Ishikawa (cell line): ENCODE measurements at regions not wholly inside any gene's neighbourhood (a gene's known extent, or its start where the extent isn't known, plus 50 kb on each side); places are given as distances from the start of the nearest gene placed in this dataset.

Experiments used
- EP300 ChIP-seq: IDR thresholded peaks from 2 replicates; pipeline ENCODE4 v1.6.1; 2012; ENCODE audit warnings: borderline replicate concordance
- TF ChIP-seq, protein P1 (sequence below): IDR thresholded peaks from 2 replicates; pipeline ENCODE4 v1.6.1; 2012

- no peak for TF ChIP-seq EP300
- TF ChIP-seq, protein P1, sequence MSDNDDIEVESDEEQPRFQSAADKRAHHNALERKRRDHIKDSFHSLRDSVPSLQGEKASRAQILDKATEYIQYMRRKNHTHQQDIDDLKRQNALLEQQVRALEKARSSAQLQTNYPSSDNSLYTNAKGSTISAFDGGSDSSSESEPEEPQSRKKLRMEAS, result no peak
Observed at GRCh38 chr2:123419976-123420375, 605.1 kb upstream of the CNTNAP5 start.
